ENCODE measurements at regions not wholly inside any gene's neighbourhood (a gene's known extent, or its start where the extent isn't known, plus 50 kb on each side); places are given as distances from the start of the nearest gene placed in this dataset.

GRCh38 chr17:79370126-79370525 lies 240.7 kb downstream of the RBFOX3 start:
- TF ChIP-seq CTCF (IDR thresholded peaks at IDR 0.05) = no peak
- intact Hi-C loops (cut with DNase I) = no loop called here
- H3K27me3 ChIP-seq = no peaks in the 10 kb centered on the region

GRCh38 chr17:79369532-79369931 lies 241.3 kb downstream of the RBFOX3 start:
- TF ChIP-seq CTCF (IDR thresholded peaks at IDR 0.05) = no peak
- H3K9ac ChIP-seq (ENCODE audit: low read depth in 2 of 2, low read length in 2 of 2) = no peak overlapping the region
- no peaks in the 10 kb centered on the region for H3K4me1 ChIP-seq
- no peaks in the 10 kb centered on the region for H3K9me3 ChIP-seq
- intact Hi-C loops (cut with DNase I) = no loop called here
- no peak overlapping the region for H3K27ac ChIP-seq
- H3K27me3 ChIP-seq = no peaks in the 10 kb centered on the region
- no peak overlapping the region for H3K4me3 ChIP-seq
- DNase-seq = no peak
- H3K36me3 ChIP-seq = no peaks in the 10 kb centered on the region

More at GRCh38 chr17:79370126-79370525, 240.7 kb downstream of the RBFOX3 start:
- Histone ChIP-seq H3K4me1 (no peaks in the 10 kb centered on the region), H3K27ac (no peak overlapping the region), H3K36me3 (no peaks in the 10 kb centered on the region), H3K4me3 (no peak overlapping the region), H3K9me3 (no peaks in the 10 kb centered on the region), H3K9ac (ENCODE audit: low read depth in 2 of 2, low read length in 2 of 2) (no peak overlapping the region)
- no peak for DNase-seq

DNA sequence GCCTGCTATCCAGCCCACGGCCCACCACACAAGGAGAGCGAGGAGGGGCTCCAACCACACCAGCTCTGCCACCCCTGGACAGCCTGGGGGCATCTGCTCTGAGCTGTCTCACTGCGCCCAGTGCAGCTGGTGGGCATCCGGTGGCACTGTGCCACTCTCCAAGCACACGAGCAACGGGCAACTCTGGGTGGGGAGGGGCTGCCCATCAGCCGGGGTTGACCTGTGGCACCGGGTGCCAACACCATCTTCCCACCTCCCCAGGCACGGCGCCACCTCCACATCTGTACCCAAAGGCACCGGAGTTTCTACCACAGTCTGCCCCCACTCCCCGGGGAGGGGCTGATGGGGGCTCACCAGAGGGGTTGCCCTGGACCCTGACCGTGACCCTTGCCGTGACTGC lies 241.8 kb downstream of the RBFOX3 start:
- DNase-seq = no peak
- no peaks in the 10 kb centered on the region for H3K4me1 ChIP-seq
- no peaks in the 10 kb centered on the region for H3K27me3 ChIP-seq
- intact Hi-C loops (cut with DNase I) = no loop called here
- no peak for TF ChIP-seq CTCF (IDR thresholded peaks at IDR 0.05)
- no peak overlapping the region for H3K4me3 ChIP-seq
- H3K9me3 ChIP-seq = no peaks in the 10 kb centered on the region
- no peak overlapping the region for H3K27ac ChIP-seq
- no peak overlapping the region for H3K9ac ChIP-seq (ENCODE audit: low read depth in 2 of 2, low read length in 2 of 2)
- H3K36me3 ChIP-seq = no peaks in the 10 kb centered on the region

DNA sequence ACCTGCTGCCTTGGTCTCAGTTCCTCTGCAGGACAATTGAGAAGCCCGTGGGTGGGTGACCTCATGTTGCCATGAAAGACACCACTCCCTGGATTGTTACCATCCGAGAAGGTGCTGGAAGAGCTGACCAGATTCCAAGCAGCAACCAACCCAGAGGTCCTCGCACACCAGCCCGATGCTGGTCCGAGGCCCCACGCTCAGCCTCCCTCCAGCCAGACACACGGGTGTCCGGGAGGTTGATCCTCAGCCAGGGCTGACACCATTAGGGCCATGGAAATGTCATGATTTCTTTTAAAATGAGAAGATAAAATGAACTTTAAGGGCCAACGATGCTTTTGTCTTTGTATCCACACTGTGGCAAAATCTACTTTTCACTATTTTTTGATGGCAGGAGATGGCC lies 242.3 kb downstream of the RBFOX3 start:
- H3K9me3 ChIP-seq = no peaks in the 10 kb centered on the region
- no peak overlapping the region for H3K4me3 ChIP-seq
- no peaks in the 10 kb centered on the region for H3K27me3 ChIP-seq
- H3K36me3 ChIP-seq = no peaks in the 10 kb centered on the region
- H3K9ac ChIP-seq (ENCODE audit: low read depth in 2 of 2, low read length in 2 of 2) = no peak overlapping the region
- H3K4me1 ChIP-seq = no peaks in the 10 kb centered on the region
- TF ChIP-seq CTCF (IDR thresholded peaks at IDR 0.05) = no peak
- intact Hi-C loops (cut with DNase I) = no loop called here
- no peak for DNase-seq
- no peak overlapping the region for H3K27ac ChIP-seq

- Histone ChIP-seq H3K27me3 (no peaks in the 10 kb centered on the region), H3K4me3 (no peak overlapping the region), H3K9ac (ENCODE audit: low read depth in 2 of 2, low read length in 2 of 2) (no peak overlapping the region), H3K27ac (no peak overlapping the region), H3K4me1 (no peaks in the 10 kb centered on the region), H3K9me3 (no peaks in the 10 kb centered on the region), H3K36me3 (no peaks in the 10 kb centered on the region)
- no peak for DNase-seq
- intact Hi-C loops (cut with DNase I) = no loop called here
- no peak for TF ChIP-seq CTCF (IDR thresholded peaks at IDR 0.05)
Observed at GRCh38 chr17:79366988-79367571, 243.8 kb downstream of the RBFOX3 start.
